ACC112 (cell line): ENCODE measurements at regions not wholly inside any gene's neighbourhood (a gene's known extent, or its start where the extent isn't known, plus 50 kb on each side); places are given as distances from the start of the nearest gene placed in this dataset.

Source experiments
- H2AFZ ChIP-seq: fragments of 200-600 bp; sonication (generic); one replicate; pipeline ENCODE4 v1.6.0; 2017; ENCODE audit warnings: antibody characterized with exemption, low read length; ENCODE audit not compliant: unreplicated experiment
- H3K27ac ChIP-seq: fragments of 200-600 bp; sonication (generic); 2 replicates; pipeline ENCODE4 v1.5.1; 2014; ENCODE audit warnings: low read depth, mild to moderate bottlenecking, antibody characterized with exemption, low read length, moderate library complexity
- H3K27me3 ChIP-seq: fragments of 200-600 bp; sonication (generic); 2 replicates; pipeline ENCODE4 v1.6.1; 2014; ENCODE audit warnings: mild to moderate bottlenecking, antibody characterized with exemption, low read length, moderate library complexity, mixed read lengths; ENCODE audit not compliant: insufficient read depth
- H3K36me3 ChIP-seq: fragments of 200-600 bp; sonication (generic); 2 replicates; pipeline ENCODE4 v1.6.1; 2016; ENCODE audit warnings: mild to moderate bottlenecking, antibody characterized with exemption, low read length, moderate library complexity, mixed read lengths; ENCODE audit not compliant: insufficient read depth
- H3K4me1 ChIP-seq: fragments of 200-600 bp; sonication (generic); one replicate; pipeline ENCODE4 v1.6.1; 2016; ENCODE audit warnings: low read length, mixed read lengths; ENCODE audit not compliant: insufficient read depth, unreplicated experiment, control insufficient read depth
- H3K4me3 ChIP-seq: fragments of 200-600 bp; sonication (generic); 2 replicates; pipeline ENCODE4 v1.5.1; 2014; ENCODE audit warnings: mild to moderate bottlenecking, low read depth, low read length
- H3K79me2 ChIP-seq: fragments of 200-600 bp; sonication (generic); one replicate; pipeline ENCODE4 v1.6.0; 2016; ENCODE audit warnings: low read length; ENCODE audit not compliant: control insufficient read depth, unreplicated experiment, insufficient read depth

GRCh38 chr6:26304797-26305640 lies 60.0 kb upstream of the BTN3A2 start:
- Histone ChIP-seq H2AFZ (peak overlapping the region; percentile 33), H3K4me3 (peak overlapping the region; percentile 79)

GRCh38 chr6:26305641-26305969 lies 59.4 kb upstream of the BTN3A2 start:
- Histone ChIP-seq H3K36me3 (no peaks in the 10 kb centered on the region), H2AFZ (no peak overlapping the region), H3K4me1 (peaks cover 17% of the 10 kb centered on the region), H3K27ac (no peak overlapping the region), H3K4me3 (peak overlapping the region; percentile 5; the same call in 1 of the 2 replicates), H3K79me2 (no peaks in the 10 kb centered on the region), H3K27me3 (no peaks in the 10 kb centered on the region)

More at GRCh38 chr6:26304797-26305640, 60.0 kb upstream of the BTN3A2 start:
- Histone ChIP-seq H3K4me1 (peaks cover 11% of the 10 kb centered on the region), H3K36me3 (no peaks in the 10 kb centered on the region), H3K27me3 (no peaks in the 10 kb centered on the region), H3K79me2 (no peaks in the 10 kb centered on the region), H3K27ac (peak overlapping the region; percentile 86)

- H3K4me1 ChIP-seq, result peaks cover 21% of the 10 kb centered on the region
- no peaks in the 10 kb centered on the region for H3K36me3 ChIP-seq
- no peak overlapping the region for H2AFZ ChIP-seq
- no peak overlapping the region for H3K4me3 ChIP-seq
- H3K27me3 ChIP-seq, result no peaks in the 10 kb centered on the region
- H3K79me2 ChIP-seq, result no peaks in the 10 kb centered on the region
- no peak overlapping the region for H3K27ac ChIP-seq
Measured at GRCh38 chr6:26306232-26306631, 58.8 kb upstream of the BTN3A2 start.

- Histone ChIP-seq H3K79me2 (no peaks in the 10 kb centered on the region), H3K27ac (no peak overlapping the region), H3K4me1 (peaks cover 21% of the 10 kb centered on the region), H3K36me3 (no peaks in the 10 kb centered on the region), H3K27me3 (no peaks in the 10 kb centered on the region), H2AFZ (no peak overlapping the region), H3K4me3 (no peak overlapping the region)
Measured at GRCh38 chr6:26307850-26308249, 57.1 kb upstream of the BTN3A2 start.

GRCh38 chr6:26309731-26310142 lies 55.3 kb upstream of the BTN3A2 start:
- 0 out of 2 replicates have a peak overlapping the region, but pooled peaks have one; percentile 27 for H3K4me3 ChIP-seq
- peaks cover 21% of the 10 kb centered on the region for H3K4me1 ChIP-seq
- H3K27me3 ChIP-seq, result no peaks in the 10 kb centered on the region
- peak overlapping the region; percentile 54 for H3K27ac ChIP-seq
- H2AFZ ChIP-seq, result no peak overlapping the region
- H3K36me3 ChIP-seq, result no peaks in the 10 kb centered on the region
- no peaks in the 10 kb centered on the region for H3K79me2 ChIP-seq

GRCh38 chr6:26311012-26311384 lies 54.0 kb upstream of the BTN3A2 start:
- H3K4me1 ChIP-seq, result peaks cover 17% of the 10 kb centered on the region
- H3K36me3 ChIP-seq, result no peaks in the 10 kb centered on the region
- H2AFZ ChIP-seq, result no peak overlapping the region
- H3K4me3 ChIP-seq, result peak overlapping the region; percentile 77
- H3K27ac ChIP-seq, result peak overlapping the region; percentile 54; the same call in 1 of the 2 replicates
- H3K27me3 ChIP-seq, result no peaks in the 10 kb centered on the region
- no peaks in the 10 kb centered on the region for H3K79me2 ChIP-seq

- H2AFZ ChIP-seq, result peak overlapping the region; percentile 92
- H3K4me3 ChIP-seq, result peak overlapping the region; percentile 77
- no peaks in the 10 kb centered on the region for H3K36me3 ChIP-seq
- H3K27me3 ChIP-seq, result no peaks in the 10 kb centered on the region
- H3K4me1 ChIP-seq, result peaks cover 17% of the 10 kb centered on the region
- H3K79me2 ChIP-seq, result no peaks in the 10 kb centered on the region
- peak overlapping the region; percentile 60 for H3K27ac ChIP-seq
Measured at GRCh38 chr6:26311385-26312095, 53.5 kb upstream of the BTN3A2 start.

GRCh38 chr6:26312096-26312463 lies 52.9 kb upstream of the BTN3A2 start:
- peaks cover 17% of the 10 kb centered on the region for H3K4me1 ChIP-seq
- no peaks in the 10 kb centered on the region for H3K27me3 ChIP-seq
- peak overlapping the region; percentile 60 for H3K27ac ChIP-seq
- no peaks in the 10 kb centered on the region for H3K36me3 ChIP-seq
- H3K79me2 ChIP-seq, result no peaks in the 10 kb centered on the region
- peak overlapping the region; percentile 92 for H2AFZ ChIP-seq
- peak overlapping the region; percentile 77 for H3K4me3 ChIP-seq

- H3K27me3 ChIP-seq, result no peaks in the 10 kb centered on the region
- H3K4me1 ChIP-seq, result peaks cover 17% of the 10 kb centered on the region
- peak overlapping the region; percentile 60 for H3K27ac ChIP-seq
- no peaks in the 10 kb centered on the region for H3K36me3 ChIP-seq
- H3K4me3 ChIP-seq, result peak overlapping the region; percentile 81
- no peaks in the 10 kb centered on the region for H3K79me2 ChIP-seq
- peak overlapping the region; percentile 78 for H2AFZ ChIP-seq
Measured at GRCh38 chr6:26312501-26313397, 52.2 kb upstream of the BTN3A2 start.
